ENCODE measurements at regions not wholly inside any gene's neighbourhood (a gene's known extent, or its start where the extent isn't known, plus 50 kb on each side); places are given as distances from the start of the nearest gene placed in this dataset.

DNA sequence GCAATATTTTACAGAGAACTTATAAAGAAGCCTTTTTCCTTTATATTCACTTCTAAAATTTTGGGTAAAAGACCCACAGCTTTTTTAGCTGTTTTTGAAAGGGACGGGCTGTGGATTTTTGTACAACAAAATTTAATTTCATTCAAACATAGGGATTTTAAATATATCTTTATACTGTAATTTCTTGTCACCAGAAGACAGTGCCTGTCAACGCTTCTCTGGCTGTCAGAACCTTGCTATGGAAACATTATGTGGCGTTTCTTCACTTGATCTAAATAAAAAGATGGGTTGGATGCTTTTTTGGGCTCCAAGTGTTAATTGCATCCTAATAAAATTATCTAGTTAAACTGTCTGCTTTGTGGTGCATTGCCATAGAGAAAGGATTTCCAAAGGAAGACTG lies 635.6 kb upstream of the ALCAM start:
- Histone ChIP-seq H3K4me2 (no peak overlapping the region), H3K36me3 (no peaks in the 10 kb centered on the region), H3K79me2 (ENCODE audit: low read depth) (no peaks in the 10 kb centered on the region), H3F3A (ENCODE audit: low read depth) (no peaks in the 10 kb centered on the region), H3K4me1 (no peaks in the 10 kb centered on the region), H2AFZ (replicated peaks) (no peak overlapping the region), H3K4me3 (no peak overlapping the region), H4K20me1 (ENCODE audit: low read depth) (no peaks in the 10 kb centered on the region), H3K27me3 (no peaks in the 10 kb centered on the region), H3K9me3 (ENCODE audit: low read depth) (no peaks in the 10 kb centered on the region), H3K27ac (no peak overlapping the region), H3K9ac (no peak overlapping the region)
- Mint-ChIP-seq H3K27ac (no peak overlapping the region), H3K4me3 (no peak overlapping the region), H3K4me1 (no peaks in the 10 kb centered on the region), H3K9me3 (no peaks in the 10 kb centered on the region), H3K36me3 (no peaks in the 10 kb centered on the region), H3K27me3 (ENCODE audit: insufficient read depth, low read depth) (no peaks in the 10 kb centered on the region)
- no peak for DNase-seq (ENCODE audit: low spot score)
- TF ChIP-seq EZH2phosphoT487 (IDR thresholded peaks at IDR 0.05) (no peak), EZH2 (IDR thresholded peaks at IDR 0.05) (no peak)

DNA sequence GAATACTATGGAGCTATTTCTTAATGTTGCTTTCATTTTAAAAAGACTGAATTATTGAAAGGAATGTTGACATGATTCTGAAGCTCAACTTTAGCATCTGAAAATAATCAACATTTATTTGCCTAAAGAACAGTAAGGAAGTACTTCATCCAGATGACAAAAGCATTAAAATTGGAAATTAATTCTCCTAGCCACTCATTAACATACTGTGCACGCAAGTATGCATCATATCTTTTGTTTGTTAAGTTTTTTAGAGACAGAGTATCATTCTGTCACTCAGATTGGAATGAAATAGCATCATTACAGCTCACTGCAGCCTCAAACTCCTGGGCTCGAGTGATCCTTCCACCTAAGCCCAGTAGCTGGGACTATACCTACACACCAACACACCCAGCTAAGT lies 632.1 kb upstream of the ALCAM start:
- Mint-ChIP-seq H3K27me3 (ENCODE audit: insufficient read depth, low read depth) (no peaks in the 10 kb centered on the region), H3K36me3 (no peaks in the 10 kb centered on the region), H3K9me3 (no peaks in the 10 kb centered on the region), H3K27ac (no peak overlapping the region), H3K4me1 (no peaks in the 10 kb centered on the region), H3K4me3 (no peak overlapping the region)
- Histone ChIP-seq H3K4me2 (no peak overlapping the region), H2AFZ (replicated peaks) (no peak overlapping the region), H3K79me2 (ENCODE audit: low read depth) (no peaks in the 10 kb centered on the region), H3K4me3 (no peak overlapping the region), H3K27me3 (no peaks in the 10 kb centered on the region), H3K9ac (no peak overlapping the region), H3K36me3 (no peaks in the 10 kb centered on the region), H3F3A (ENCODE audit: low read depth) (no peaks in the 10 kb centered on the region), H3K27ac (no peak overlapping the region), H3K9me3 (ENCODE audit: low read depth) (no peaks in the 10 kb centered on the region), H3K4me1 (no peaks in the 10 kb centered on the region), H4K20me1 (ENCODE audit: low read depth) (no peaks in the 10 kb centered on the region)
- no peak for DNase-seq (ENCODE audit: low spot score)
- TF ChIP-seq EZH2 (IDR thresholded peaks at IDR 0.05): no peak
- no peak for TF ChIP-seq EZH2phosphoT487 (IDR thresholded peaks at IDR 0.05)
- TF ChIP-seq, protein P1, sequence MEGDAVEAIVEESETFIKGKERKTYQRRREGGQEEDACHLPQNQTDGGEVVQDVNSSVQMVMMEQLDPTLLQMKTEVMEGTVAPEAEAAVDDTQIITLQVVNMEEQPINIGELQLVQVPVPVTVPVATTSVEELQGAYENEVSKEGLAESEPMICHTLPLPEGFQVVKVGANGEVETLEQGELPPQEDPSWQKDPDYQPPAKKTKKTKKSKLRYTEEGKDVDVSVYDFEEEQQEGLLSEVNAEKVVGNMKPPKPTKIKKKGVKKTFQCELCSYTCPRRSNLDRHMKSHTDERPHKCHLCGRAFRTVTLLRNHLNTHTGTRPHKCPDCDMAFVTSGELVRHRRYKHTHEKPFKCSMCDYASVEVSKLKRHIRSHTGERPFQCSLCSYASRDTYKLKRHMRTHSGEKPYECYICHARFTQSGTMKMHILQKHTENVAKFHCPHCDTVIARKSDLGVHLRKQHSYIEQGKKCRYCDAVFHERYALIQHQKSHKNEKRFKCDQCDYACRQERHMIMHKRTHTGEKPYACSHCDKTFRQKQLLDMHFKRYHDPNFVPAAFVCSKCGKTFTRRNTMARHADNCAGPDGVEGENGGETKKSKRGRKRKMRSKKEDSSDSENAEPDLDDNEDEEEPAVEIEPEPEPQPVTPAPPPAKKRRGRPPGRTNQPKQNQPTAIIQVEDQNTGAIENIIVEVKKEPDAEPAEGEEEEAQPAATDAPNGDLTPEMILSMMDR (IDR thresholded peaks at IDR 0.05): no peak

DNA sequence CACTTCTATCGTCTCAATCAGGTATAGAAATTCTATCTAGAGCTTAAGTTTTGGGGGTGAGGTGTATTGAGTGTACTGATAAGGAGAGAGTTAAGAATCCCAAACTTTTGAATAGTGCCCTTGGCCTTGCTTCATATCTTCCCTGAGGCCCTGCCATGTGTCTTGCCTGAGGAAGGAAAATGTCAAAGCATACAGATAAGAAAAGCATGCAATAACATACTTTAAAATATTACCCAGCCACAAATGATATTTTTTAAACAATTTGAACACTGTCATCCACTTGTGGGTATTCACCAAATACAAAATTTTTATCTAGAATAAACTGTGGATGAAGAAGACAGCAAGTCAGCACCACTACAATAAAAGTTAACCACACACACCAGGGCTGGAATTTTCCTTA lies 631.0 kb upstream of the ALCAM start:
- Histone ChIP-seq H4K20me1 (ENCODE audit: low read depth) (no peaks in the 10 kb centered on the region), H3K9me3 (ENCODE audit: low read depth) (no peaks in the 10 kb centered on the region), H3K27ac (no peak overlapping the region), H3K9ac (no peak overlapping the region), H3K36me3 (no peaks in the 10 kb centered on the region), H3K4me1 (no peaks in the 10 kb centered on the region), H2AFZ (replicated peaks) (no peak overlapping the region), H3K4me2 (no peak overlapping the region), H3K79me2 (ENCODE audit: low read depth) (no peaks in the 10 kb centered on the region), H3K4me3 (no peak overlapping the region), H3K27me3 (no peaks in the 10 kb centered on the region), H3F3A (ENCODE audit: low read depth) (no peaks in the 10 kb centered on the region)
- Mint-ChIP-seq H3K4me1 (no peaks in the 10 kb centered on the region), H3K36me3 (no peaks in the 10 kb centered on the region), H3K4me3 (no peak overlapping the region), H3K27ac (no peak overlapping the region), H3K9me3 (no peaks in the 10 kb centered on the region), H3K27me3 (ENCODE audit: insufficient read depth, low read depth) (no peaks in the 10 kb centered on the region)
- DNase-seq (ENCODE audit: low spot score): no peak
- TF ChIP-seq, protein P1 (IDR thresholded peaks at IDR 0.05): no peak
- TF ChIP-seq EZH2 (IDR thresholded peaks at IDR 0.05) (no peak), EZH2phosphoT487 (IDR thresholded peaks at IDR 0.05) (no peak)

DNA sequence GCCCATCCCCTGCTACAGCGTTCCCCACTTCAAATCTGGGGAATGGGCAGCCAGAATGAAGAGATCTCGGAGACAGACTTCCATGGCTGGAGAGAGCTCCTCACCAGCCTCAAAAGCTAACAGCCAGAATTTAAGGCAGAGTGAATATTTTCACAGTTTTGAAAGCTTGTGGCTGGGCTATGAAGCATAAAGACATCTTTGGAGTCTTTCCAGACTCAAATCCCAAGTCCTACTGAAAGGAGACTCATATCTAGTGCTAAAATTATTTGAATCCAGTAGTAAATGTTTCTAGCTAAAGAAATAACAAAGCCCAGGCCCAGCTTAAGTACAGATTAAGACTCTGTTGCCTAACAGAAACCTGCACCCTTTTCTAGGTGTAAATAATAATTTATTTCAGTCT lies 628.4 kb upstream of the ALCAM start:
- H3K9me3 ChIP-seq (ENCODE audit: low read depth): no peaks in the 10 kb centered on the region
- Mint-ChIP-seq H3K9me3 (no peaks in the 10 kb centered on the region), H3K27me3 (ENCODE audit: insufficient read depth, low read depth) (no peaks in the 10 kb centered on the region), H3K27ac (no peak overlapping the region), H3K36me3 (no peaks in the 10 kb centered on the region), H3K4me1 (no peaks in the 10 kb centered on the region), H3K4me3 (no peak overlapping the region)
- H3K9ac ChIP-seq: no peak overlapping the region
- H3K27me3 ChIP-seq: no peaks in the 10 kb centered on the region
- H3K4me1 ChIP-seq: no peaks in the 10 kb centered on the region
- no peaks in the 10 kb centered on the region for H3F3A ChIP-seq (ENCODE audit: low read depth)
- no peak overlapping the region for H3K4me2 ChIP-seq
- no peak overlapping the region for H3K4me3 ChIP-seq
- H3K36me3 ChIP-seq: no peaks in the 10 kb centered on the region
- peak overlapping the region; percentile 61 for H2AFZ ChIP-seq (replicated peaks)
- DNase-seq (ENCODE audit: low spot score): no peak
- H3K27ac ChIP-seq: no peak overlapping the region
- TF ChIP-seq, protein P1 (IDR thresholded peaks at IDR 0.05): no peak
- no peak for TF ChIP-seq EZH2 (IDR thresholded peaks at IDR 0.05)
- no peaks in the 10 kb centered on the region for H4K20me1 ChIP-seq (ENCODE audit: low read depth)
- H3K79me2 ChIP-seq (ENCODE audit: low read depth): no peaks in the 10 kb centered on the region

Data from neural progenitor cell (in vitro differentiated cells).